Inflammatory macrophage treated with lipopolysaccharide for 1 hour (primary cell): ENCODE measurements at regions not wholly inside any gene's neighbourhood (a gene's known extent, or its start where the extent isn't known, plus 50 kb on each side); places are given as distances from the start of the nearest gene placed in this dataset.

Source experiments
- DNase-seq, 2 donors: peaks; one replicate each; pipeline ENCODE4 v3.0.0-alpha.2; 2020 to 2022

GRCh38 chr15:70172124-70172523, 74.4 kb upstream of the TLE3 start:
- DNase-seq = no peak

GRCh38 chr15:70171256-70171886, 73.7 kb upstream of the TLE3 start:
- DNase-seq = no peak

- DNase-seq = no peak
Observed at GRCh38 chr15:70170096-70170699, 72.5 kb upstream of the TLE3 start.

- DNase-seq = no peak
Observed at GRCh38 chr15:70169147-70169546, 71.4 kb upstream of the TLE3 start.

DNA sequence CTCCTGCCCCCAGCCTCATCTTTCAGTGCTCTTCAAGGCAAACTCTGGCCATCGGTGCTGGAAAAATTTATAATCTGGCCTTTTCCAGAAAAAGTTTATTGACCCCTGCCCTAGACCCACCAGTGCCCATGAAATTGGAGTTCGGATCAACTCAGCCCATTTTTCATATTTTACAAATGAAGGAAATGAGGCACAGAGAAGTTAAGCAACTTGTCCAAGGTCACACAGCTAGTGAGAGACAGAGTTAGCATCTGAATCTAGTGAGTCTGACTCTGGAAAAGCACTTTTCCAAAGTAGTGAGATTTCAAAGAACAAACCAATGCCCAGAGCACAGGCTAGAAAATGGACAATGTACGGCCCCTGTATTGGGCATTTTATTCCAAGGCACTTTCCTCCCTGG, 69.4 kb upstream of the TLE3 start:
- no peak for DNase-seq

- no peak for DNase-seq
Observed at GRCh38 chr15:70166506-70167087, 68.9 kb upstream of the TLE3 start.

GRCh38 chr15:70165716-70166284, 68.1 kb upstream of the TLE3 start:
- DNase-seq = no peak

DNA sequence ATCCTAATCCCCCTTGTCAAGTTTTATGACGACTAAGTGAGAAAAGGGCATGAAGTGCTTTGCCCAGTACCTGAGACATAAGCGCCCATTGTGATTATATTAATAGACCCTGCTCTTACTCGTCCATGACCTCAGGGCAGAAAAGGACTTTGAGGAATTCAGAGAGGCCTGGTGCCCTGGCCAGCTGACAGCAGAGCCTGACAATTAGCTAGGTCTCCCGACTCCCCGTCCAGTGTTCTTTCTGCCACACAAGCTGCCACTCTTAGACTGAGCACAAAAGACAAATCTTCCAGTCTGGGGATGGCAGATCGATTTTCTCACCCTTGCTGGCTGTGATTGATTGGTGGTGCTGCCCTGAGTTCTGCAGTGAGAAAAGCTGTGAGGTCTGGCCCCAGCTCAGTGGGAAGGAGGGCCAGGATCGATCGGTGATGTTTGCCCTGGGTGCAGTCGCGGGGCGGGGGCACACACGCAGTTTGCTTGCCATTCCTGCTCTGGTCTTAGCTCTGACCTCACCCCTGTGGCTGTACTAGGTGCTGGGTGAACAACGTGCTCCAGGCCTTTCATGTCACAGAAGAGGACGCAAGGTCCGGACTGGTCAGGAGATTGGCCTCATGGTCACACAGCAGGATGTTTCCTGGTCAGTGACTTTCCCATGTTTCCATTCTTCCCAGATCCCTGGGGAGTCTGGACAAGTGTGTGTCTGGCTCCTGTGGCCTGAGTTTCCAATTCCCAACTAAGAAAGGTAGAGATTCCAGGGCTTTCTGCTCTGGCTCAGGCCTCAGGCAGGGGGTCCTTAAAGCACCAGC, 67.4 kb upstream of the TLE3 start:
- DNase-seq = no peak

GRCh38 chr15:70164156-70164900, 66.6 kb upstream of the TLE3 start:
- no peak for DNase-seq

DNA sequence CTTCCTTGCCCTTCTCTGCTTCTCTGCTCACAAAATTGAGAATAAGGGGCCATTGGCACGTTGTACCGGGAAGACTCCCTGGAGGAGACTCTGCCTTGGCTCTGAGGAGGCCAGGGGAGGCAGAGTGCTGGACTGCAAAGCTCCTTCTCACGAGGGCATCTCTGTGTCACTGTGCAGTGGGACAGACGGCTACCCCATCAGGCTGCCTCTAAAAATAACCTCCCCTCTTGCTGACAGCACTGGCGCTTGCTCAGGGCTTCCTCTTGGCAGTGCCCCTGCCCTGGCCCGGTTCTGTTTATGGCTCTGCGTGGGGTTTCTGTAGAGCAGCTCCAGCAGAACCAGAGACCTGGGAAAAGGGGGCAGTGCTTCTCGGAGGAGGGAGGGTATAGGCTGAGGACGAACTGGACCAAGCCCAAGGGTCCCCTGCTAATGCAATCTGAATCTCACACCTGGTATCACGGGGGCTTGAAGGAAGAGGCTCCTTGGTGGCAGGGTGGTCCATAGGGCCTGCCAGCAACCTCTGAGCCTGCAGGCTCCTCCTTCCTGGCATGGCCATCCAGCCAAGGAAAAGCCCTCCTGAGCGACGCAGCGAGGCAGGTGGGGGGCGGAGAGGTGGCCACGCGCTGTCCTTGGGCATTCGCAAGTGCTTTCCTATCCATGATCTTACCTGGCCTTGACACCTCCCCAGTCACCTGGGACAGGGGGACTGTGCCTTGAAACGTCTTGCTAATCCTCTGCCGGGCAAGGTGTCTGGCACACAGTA, 63.3 kb upstream of the TLE3 start:
- peak in 1 of 2 donors; percentile 49 for DNase-seq

DNA sequence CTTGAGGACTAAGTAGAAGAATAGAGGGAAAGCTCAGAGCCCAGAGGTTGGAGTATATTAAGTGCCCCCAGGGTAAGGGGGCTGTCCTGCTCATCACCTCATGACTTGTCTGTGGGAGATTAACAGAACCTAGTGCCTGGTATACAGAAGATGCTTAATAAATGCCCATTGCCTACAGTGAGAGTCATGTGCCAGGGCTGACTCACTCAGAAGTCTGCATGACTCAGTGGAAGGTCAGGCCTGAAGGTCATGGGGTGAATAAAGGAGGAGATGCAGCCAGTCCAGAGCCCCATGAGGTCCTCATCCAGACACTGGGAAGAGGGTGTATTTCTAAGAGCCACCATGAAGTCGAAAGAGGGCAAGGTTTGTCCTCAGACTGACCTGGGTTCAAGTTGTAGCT, 62.5 kb upstream of the TLE3 start:
- DNase-seq = peak in 1 of 2 donors; percentile 89

GRCh38 chr15:70159713-70160009, 61.9 kb upstream of the TLE3 start:
- no peak for DNase-seq

GRCh38 chr15:70159001-70159712, 61.4 kb upstream of the TLE3 start:
- peak; percentile 28 to 60 for DNase-seq

DNA sequence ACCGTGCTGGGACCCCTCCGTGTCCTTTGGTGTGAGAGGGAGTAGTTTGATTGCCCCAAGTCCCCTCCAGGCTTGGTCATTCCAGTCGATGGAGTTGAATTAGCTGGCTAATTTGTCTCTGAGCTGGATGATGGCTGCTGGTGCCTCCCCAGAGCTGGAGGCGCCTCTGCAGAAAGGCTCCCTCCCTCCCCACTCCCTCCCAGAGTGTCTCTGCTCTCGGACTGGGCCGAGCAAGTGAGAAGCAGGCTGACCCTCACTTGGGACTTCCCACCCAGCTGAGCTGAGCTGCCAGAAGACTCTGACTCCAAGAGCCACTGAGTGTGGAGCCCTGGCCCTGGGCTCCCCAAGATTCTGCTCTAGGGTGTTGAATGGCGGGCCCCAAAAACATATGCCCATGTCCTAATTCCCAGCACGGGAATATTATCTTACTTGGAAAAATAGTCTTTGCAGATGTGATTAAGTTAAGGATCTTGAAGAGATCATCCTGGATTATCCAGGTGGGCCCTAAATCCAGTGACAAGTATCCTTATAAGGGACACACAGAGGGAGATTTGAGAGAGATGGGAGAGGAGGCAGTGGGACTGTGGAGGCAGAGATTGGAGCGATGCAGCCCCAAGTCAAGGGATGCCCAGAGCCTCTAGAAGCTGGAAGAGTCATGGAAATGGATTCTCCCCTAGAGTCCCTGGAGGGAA, 60.7 kb upstream of the TLE3 start:
- no peak for DNase-seq

DNA sequence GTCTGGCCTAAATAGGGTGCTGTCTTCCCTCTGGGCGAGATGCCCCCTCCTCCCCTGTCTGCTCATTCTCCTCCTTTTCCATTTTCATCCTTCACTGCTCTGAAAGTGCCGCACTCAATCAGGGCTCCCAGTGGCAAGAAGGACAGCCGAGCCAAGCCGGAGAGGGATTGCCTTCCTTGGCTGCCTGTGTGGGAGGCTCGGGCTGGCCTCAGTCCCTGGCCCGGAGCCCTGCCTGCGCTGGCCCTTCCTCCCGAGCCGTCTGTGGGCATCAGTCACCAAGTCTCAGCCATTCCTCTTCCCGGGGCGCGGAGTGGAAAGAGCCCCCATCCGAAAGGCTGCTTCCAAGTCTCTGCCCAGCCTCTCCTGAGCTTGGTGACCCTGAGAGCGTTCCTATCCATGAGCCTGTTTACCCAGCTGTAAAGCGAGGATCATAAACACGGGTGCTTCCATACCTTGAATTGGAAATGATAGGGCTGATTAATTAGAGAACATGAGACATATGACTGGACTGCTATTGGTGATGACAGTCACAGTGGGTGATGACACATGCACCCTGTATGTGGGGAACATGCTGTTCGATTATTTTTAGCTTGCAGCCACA, 59.1 kb upstream of the TLE3 start:
- DNase-seq = no peak

DNA sequence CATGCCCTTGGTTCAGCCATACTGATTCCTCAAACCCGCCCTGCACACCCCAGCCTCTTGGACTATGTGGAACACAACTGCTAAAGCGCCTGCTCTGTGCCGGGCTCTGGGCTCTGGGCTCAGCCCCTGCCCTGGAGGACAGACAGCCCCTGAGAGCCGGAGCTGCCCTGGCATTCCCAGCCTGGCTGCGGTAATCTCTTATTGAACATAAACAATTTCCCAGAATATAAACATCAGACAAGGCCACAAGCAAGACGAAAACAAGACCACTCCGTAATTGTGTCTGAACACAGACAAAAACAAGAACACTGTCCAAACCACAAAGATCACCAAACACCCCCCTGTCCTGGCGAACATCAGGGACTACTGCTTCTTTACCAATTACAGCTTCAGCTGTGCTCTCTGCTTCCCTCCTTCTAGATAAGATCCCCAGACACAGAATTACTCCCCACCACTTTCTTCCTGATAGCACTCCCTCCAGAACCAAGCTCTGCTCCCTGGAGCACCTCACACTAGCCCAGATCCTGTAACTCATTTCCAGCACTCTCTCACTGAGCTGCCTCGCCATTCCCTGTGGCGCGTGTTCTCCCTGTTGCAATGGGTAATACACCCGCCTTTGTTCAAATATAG, 57.1 kb upstream of the TLE3 start:
- DNase-seq = no peak

- no peak for DNase-seq
Observed at GRCh38 chr15:70153921-70154717, 56.4 kb upstream of the TLE3 start.

GRCh38 chr15:70152070-70152480, 54.4 kb upstream of the TLE3 start:
- DNase-seq = peak in 1 of 2 donors; percentile 80

- peak; percentile 46 to 91 for DNase-seq
Observed at GRCh38 chr15:70151462-70151861, 53.7 kb upstream of the TLE3 start.
